K562 (cell line): ENCODE measurements at regions not wholly inside any gene's neighbourhood (a gene's known extent, or its start where the extent isn't known, plus 50 kb on each side); places are given as distances from the start of the nearest gene placed in this dataset.

Experiments used
- ATAC-seq: fragments of 200-7000 bp; cut with Tn5 transposase; 3 replicates; pipeline ENCODE4 v1.9.1; 2020; ENCODE audit warnings: moderate library complexity
- BruUV-seq: library from RNA; stranded (reverse); fragments of 400-500 nt; replicated peaks from 2 replicates; lab custom pipeline; 2021; lab: Mats Ljungman, UMichigan
- CTCF ChIA-PET: fragments of 300-600 bp; formaldehyde crosslinking; extraction: SDS; loops from one replicate; lab custom pipeline; 2021; ENCODE audit warnings: low intra/inter-chr PET ratio; lab: Yijun Ruan, JAX
- POLR2A ChIA-PET: fragments of 300-600, 350-650 bp; sonication (Branson Sonifier 250); formaldehyde crosslinking; extraction: SDS; loops from one replicate; lab custom pipeline; 2021; ENCODE audit warnings: antibody characterized with exemption, inconsistent platforms; lab: Yijun Ruan, JAX
- DNase-seq, 4 experiments: peaks; one replicate each; pipeline versions ENCODE4 v3.0.0 to v3.0.0-alpha.2; 2011 to 2018; ENCODE audit warnings: low spot score in 3 of 4, mixed read lengths in 3 of 4; ENCODE audit errors: extremely low read depth in 1 of 4
- FAIRE-seq: peaks from 2 replicates; lab custom pipeline; 2011; peaks lifted over from hg19 to GRCh38; lab: Jason Lieb, UNC
- H2AFZ ChIP-seq: 2 replicates; pipeline ENCODE4 v1.6.0; 2011; ENCODE audit warnings: low read depth, low read length, control low read depth, inconsistent platforms
- H3K27ac ChIP-seq: fragments of 200-600 bp; 3 replicates; pipeline ENCODE4 v1.8.0; 2011; ENCODE audit warnings: low read depth, mild to moderate bottlenecking, control low read depth, inconsistent platforms, low read length, moderate library complexity, mixed read lengths; ENCODE audit errors: extremely low read depth
- H3K27me3 ChIP-seq, 2 experiments: fragments of 300-600 bp in 1 of 2; 2 replicates in 1 of 2; 3 replicates in 1 of 2; pipeline versions ENCODE4 v1.6.0 to v1.8.0; 2011; ENCODE audit warnings: inconsistent platforms in 2 of 2, low read length in 2 of 2, mild to moderate bottlenecking in 1 of 2, mixed read lengths in 1 of 2, moderate library complexity in 1 of 2; ENCODE audit not compliant: control insufficient read depth in 2 of 2, insufficient read depth in 2 of 2
- H3K36me3 ChIP-seq: fragments of 300-600 bp; 3 replicates; pipeline ENCODE4 v1.8.0; 2011; ENCODE audit warnings: mild to moderate bottlenecking, low read length, inconsistent platforms; ENCODE audit not compliant: control insufficient read depth, insufficient read depth
- H3K4me1 ChIP-seq, 2 experiments: fragments of 200-600 bp in 1 of 2; replicated peaks in 1 of 2; 2 replicates in 1 of 2; 3 replicates in 1 of 2; pipeline versions ENCODE4 v1.5.1 to v1.8.0; 2011; ENCODE audit warnings: inconsistent platforms in 2 of 2, low read length in 2 of 2, mild to moderate bottlenecking in 1 of 2, mixed read lengths in 1 of 2, moderate library complexity in 1 of 2; ENCODE audit not compliant: control insufficient read depth in 2 of 2, insufficient read depth in 2 of 2
- H3K4me2 ChIP-seq: 2 replicates; pipeline ENCODE4 v1.6.1; 2011; ENCODE audit warnings: low read length, control low read depth, inconsistent platforms, mixed read lengths; ENCODE audit not compliant: insufficient read depth
- H3K4me3 ChIP-seq: fragments of 200-600 bp; sonication (generic), shearing (Covaris generic); 2 replicates; pipeline ENCODE4 v1.5.1; 2016; ENCODE audit warnings: control low read depth, inconsistent platforms
- H3K79me2 ChIP-seq: fragments of 200-600 bp; 3 replicates; pipeline ENCODE4 v1.8.0; 2011; ENCODE audit warnings: low read length, inconsistent platforms; ENCODE audit not compliant: control insufficient read depth, insufficient read depth
- H3K9ac ChIP-seq, 2 experiments: 2 replicates each; pipeline versions ENCODE4 v1.6.0 to v1.6.1; 2011; ENCODE audit warnings: low read depth in 2 of 2, low read length in 2 of 2, control low read depth in 1 of 2, inconsistent platforms in 1 of 2, mild to moderate bottlenecking in 1 of 2, mixed read lengths in 1 of 2; ENCODE audit not compliant: insufficient read depth in 1 of 2
- H3K9me1 ChIP-seq: one replicate; pipeline ENCODE4 v1.6.0; 2011; ENCODE audit warnings: inconsistent platforms, mild to moderate bottlenecking, low read length, moderate library complexity; ENCODE audit not compliant: control insufficient read depth, insufficient read depth
- H3K9me3 ChIP-seq: replicated peaks from 2 replicates; pipeline ENCODE4 v1.5.1; 2011; ENCODE audit warnings: low read depth, low read length, inconsistent platforms; ENCODE audit not compliant: control insufficient read depth, insufficient read depth
- H4K20me1 ChIP-seq: replicated peaks from 2 replicates; pipeline ENCODE4 v1.6.1; 2011; ENCODE audit warnings: low read length, inconsistent platforms, mixed read lengths; ENCODE audit not compliant: control insufficient read depth, insufficient read depth
- ARNT ChIP-seq, 2 experiments: fragments of 450-650 bp; IDR thresholded peaks; 2 replicates each; pipeline ENCODE4 v1.6.1; 2016; ENCODE audit warnings: mild to moderate bottlenecking in 1 of 2
- ATF7 ChIP-seq: fragments of 450-650 bp; IDR thresholded peaks from 2 replicates; pipeline ENCODE4 v1.7.1; 2014; ENCODE audit warnings: mild to moderate bottlenecking, moderate library complexity
- ELK1 ChIP-seq: sonication (generic); formaldehyde crosslinking; IDR thresholded peaks from 2 replicates; pipeline ENCODE4 v1.8.1; 2022; ENCODE audit warnings: missing genetic modification reagents
- LEF1 ChIP-seq: fragments of 450-650 bp; IDR thresholded peaks from 2 replicates; pipeline ENCODE4 v1.6.1; 2016; ENCODE audit warnings: mild to moderate bottlenecking
- NFXL1 ChIP-seq: fragments of 450-650 bp; formaldehyde crosslinking; IDR thresholded peaks from 2 replicates; pipeline ENCODE4 v1.4.0; 2021; ENCODE audit warnings: mild to moderate bottlenecking
- NONO ChIP-seq, 2 experiments: fragments of 200-400 bp in 1 of 2; fragments of 450-650 bp in 1 of 2; formaldehyde crosslinking in 1 of 2; IDR thresholded peaks; 2 replicates each; pipeline ENCODE4 v1.6.1; 2017; ENCODE audit warnings: low read depth in 2 of 2, mild to moderate bottlenecking in 2 of 2, moderate library complexity in 2 of 2, low read length in 1 of 2
- POLR2AphosphoS5 ChIP-seq: IDR thresholded peaks from 2 replicates; pipeline ENCODE4 v1.6.1; 2011; ENCODE audit warnings: mild to moderate bottlenecking, low read depth, low read length, moderate library complexity; ENCODE audit not compliant: control insufficient read depth, insufficient read depth
- POU5F1 ChIP-seq: fragments of 150-350 bp; IDR thresholded peaks from 2 replicates; pipeline ENCODE4 v1.6.1; 2014; ENCODE audit warnings: borderline replicate concordance, low read length, low read depth, mild to moderate bottlenecking; ENCODE audit not compliant: partially characterized antibody
- RBFOX2 ChIP-seq: fragments of 200-400 bp; formaldehyde crosslinking; IDR thresholded peaks from 2 replicates; pipeline ENCODE4 v1.6.1; 2017; ENCODE audit warnings: low read depth, mild to moderate bottlenecking, low read length, moderate library complexity
- SNRNP70 ChIP-seq: fragments of 200-400 bp; formaldehyde crosslinking; optimal IDR thresholded peaks from 2 replicates; pipeline ENCODE3; 2017; ENCODE audit warnings: low read depth, low read length
- SOX6 ChIP-seq: fragments of 450-650 bp; IDR thresholded peaks from 2 replicates; pipeline ENCODE4 v1.6.1; 2014; ENCODE audit warnings: mild to moderate bottlenecking
- TAF7 ChIP-seq: fragments of 450-650 bp; IDR thresholded peaks from 2 replicates; pipeline ENCODE4 v1.6.1; 2016; ENCODE audit warnings: missing genetic modification characterization, missing compliant biosample characterization
- TEAD4 ChIP-seq, 2 experiments: sonication (generic) in 1 of 2; formaldehyde crosslinking in 1 of 2; IDR thresholded peaks; 2 replicates each; pipeline versions ENCODE4 v1.6.1 to v1.8.0; 2012 to 2022; ENCODE audit warnings: borderline replicate concordance in 1 of 2, inconsistent platforms in 1 of 2, low read length in 1 of 2, mild to moderate bottlenecking in 1 of 2, missing genetic modification reagents in 1 of 2
- ZNF699 ChIP-seq: fragments of 250-450 bp; sonication (Bioruptor Pico); IDR thresholded peaks from 2 replicates; pipeline ENCODE4 v1.8.0; 2021; ENCODE audit warnings: mild to moderate bottlenecking, moderate library complexity; ENCODE audit not compliant: insufficient replicate concordance
- ZNF75A ChIP-seq: fragments of 450-650 bp; formaldehyde crosslinking; IDR thresholded peaks from 2 replicates; pipeline ENCODE4 v1.4.0; 2020; ENCODE audit warnings: mild to moderate bottlenecking
- ZNF76 ChIP-seq: fragments of 250-450 bp; sonication (Bioruptor Pico); IDR thresholded peaks from 2 replicates; pipeline ENCODE4 v1.4.0; 2020; ENCODE audit warnings: mild to moderate bottlenecking, moderate library complexity, borderline replicate concordance
- ZNF764 ChIP-seq: fragments of 250-450 bp; sonication (Bioruptor Pico); IDR thresholded peaks from 2 replicates; pipeline ENCODE4 v1.4.0; 2020; ENCODE audit warnings: low read depth, mild to moderate bottlenecking, moderate library complexity
- WGBS: fragments of 100-300 bp; shearing (Covaris generic); methylation state at CpG from one replicate; pipeline ENCODE4 v1.1.6; 2016; ENCODE audit warnings: low coverage, mixed read lengths; ENCODE audit not compliant: insufficient coverage; ENCODE audit errors: missing lambda C conversion rate; 5-methylcytosine and 5-hydroxymethylcytosine counted together
- in situ Hi-C: fragments of 300-500 bp; cut with MboI; formaldehyde crosslinking; loops from 4 replicates; pipeline ENCODE4 v1.15.0; 2018; ENCODE audit warnings: inconsistent platforms, mixed read lengths
- intact Hi-C: fragments of 100-400 bp; cut with micrococcal nuclease; formaldehyde crosslinking; loops from 2 replicates; pipeline ENCODE4 v1.14.2; 2022

GRCh38 chrX:42869659-42870476, 91.9 kb upstream of the PPP1R2C start:
- intact Hi-C loops: no loop called here
- in situ Hi-C loops: no loop called here
- Histone ChIP-seq H3K27ac (no peak overlapping the region), H3K27me3 (no peaks in the 10 kb centered on the region), H3K36me3 (no peaks in the 10 kb centered on the region), H3K4me2 (no peak overlapping the region), H3K4me1 (no peaks in the 10 kb centered on the region), H3K9ac (no peak overlapping the region), H3K79me2 (no peaks in the 10 kb centered on the region), H3K9me3 (no peaks in the 10 kb centered on the region), H4K20me1 (no peaks in the 10 kb centered on the region), H2AFZ (no peak overlapping the region), H3K4me3 (no peak overlapping the region), H3K9me1 (no peaks in the 10 kb centered on the region)
- ATAC-seq: no peak
- TF ChIP-seq ARNT (IDR thresholded peaks at IDR 0.05) (no peak), ATF7 (no peak), ZNF764 (CRISPR knock-in tag) (no peak), POLR2AphosphoS5 (no peak), SNRNP70 (no peak), TAF7 (tag) (no peak), NFXL1 (CRISPR knock-in tag) (no peak), TEAD4 (IDR thresholded peaks at IDR 0.05; ENCODE audit: low read length) (no peak), TEAD4 (CRISPR knock-in tag; IDR thresholded peaks at IDR 0.05; ENCODE audit: borderline replicate concordance) (no peak), LEF1 (no peak), POU5F1 (no peak), SOX6 (no peak), ZNF75A (no peak), ZNF76 (CRISPR knock-in tag) (no peak), ELK1 (CRISPR knock-in tag) (no peak), RBFOX2 (no peak), ZNF699 (CRISPR knock-in tag) (no peak), NONO (IDR thresholded peaks at IDR 0.05; ENCODE audit: low read depth in 2 of 2, low read length in 1 of 2) (no peak)
- no peak for DNase-seq
- no peak for FAIRE-seq
- BruUV-seq: no TSS peak
- POLR2A ChIA-PET: interaction anchor here (1.2 kb wide), 1 partner anchor 8 kb away, joined by 3 read pairs; no protein-coding TSS in a partner anchor
- 4% methylated on average over 4 of the region's 4 CpGs for WGBS
- CTCF ChIA-PET: no interaction called here
